H9 (cell line): ENCODE measurements at regions not wholly inside any gene's neighbourhood (a gene's known extent, or its start where the extent isn't known, plus 50 kb on each side); places are given as distances from the start of the nearest gene placed in this dataset.

Source experiments
- DNase-seq: peaks from one replicate; pipeline ENCODE4 v3.0.0-alpha.2; 2017
- H2AFZ ChIP-seq: one replicate; pipeline ENCODE4 v1.6.1; 2013; ENCODE audit warnings: mild to moderate bottlenecking, low read length, control low read depth, moderate library complexity
- H2AK5ac ChIP-seq: 2 replicates; pipeline ENCODE4 v1.6.1; 2013; ENCODE audit warnings: low read length, control low read depth, mixed read lengths; ENCODE audit not compliant: insufficient read length
- H2BK120ac ChIP-seq: one replicate; pipeline ENCODE4 v1.6.1; 2013; ENCODE audit warnings: low read depth, mild to moderate bottlenecking, low read length, control low read depth, inconsistent platforms; ENCODE audit not compliant: poor library complexity, severe bottlenecking
- H2BK12ac ChIP-seq: 2 replicates; pipeline ENCODE4 v1.6.1; 2013; ENCODE audit warnings: low read length, control low read depth, mixed read lengths, low read depth; ENCODE audit not compliant: insufficient read length
- H2BK15ac ChIP-seq: 2 replicates; pipeline ENCODE4 v1.6.1; 2013; ENCODE audit warnings: low read depth, low read length, control low read depth
- H2BK20ac ChIP-seq: one replicate; pipeline ENCODE4 v1.6.1; 2013; ENCODE audit warnings: low read depth, mild to moderate bottlenecking, low read length, control low read depth, inconsistent platforms; ENCODE audit not compliant: poor library complexity, severe bottlenecking
- H2BK5ac ChIP-seq: 2 replicates; pipeline ENCODE4 v1.6.1; 2013; ENCODE audit warnings: low read length, control low read depth, mixed read lengths; ENCODE audit not compliant: insufficient read length
- H3K14ac ChIP-seq: 2 replicates; pipeline ENCODE4 v1.6.1; 2013; ENCODE audit warnings: low read length, control low read depth; ENCODE audit not compliant: insufficient read depth
- H3K18ac ChIP-seq: 2 replicates; pipeline ENCODE4 v1.6.1; 2013; ENCODE audit warnings: low read depth, mild to moderate bottlenecking, mixed read lengths, low read length, control low read depth; ENCODE audit not compliant: insufficient read length
- H3K23ac ChIP-seq: 2 replicates; pipeline ENCODE4 v1.6.1; 2013; ENCODE audit warnings: low read length, control low read depth, mixed read lengths, low read depth; ENCODE audit not compliant: insufficient read length
- H3K23me2 ChIP-seq: 2 replicates; pipeline ENCODE4 v1.6.1; 2013; ENCODE audit warnings: low read depth, mild to moderate bottlenecking, mixed read lengths, low read length, control low read depth; ENCODE audit not compliant: insufficient read length, poor library complexity, severe bottlenecking
- H3K27ac ChIP-seq: 2 replicates; pipeline ENCODE4 v1.5.1; 2013; ENCODE audit warnings: low read length, control low read depth, mixed read lengths, low read depth; ENCODE audit not compliant: insufficient read length
- H3K27me3 ChIP-seq: 2 replicates; pipeline ENCODE4 v1.6.1; 2013; ENCODE audit warnings: low read length, control low read depth, inconsistent platforms; ENCODE audit not compliant: insufficient read depth
- H3K4ac ChIP-seq: 2 replicates; pipeline ENCODE4 v1.6.1; 2013; ENCODE audit warnings: low read depth, mild to moderate bottlenecking, control low read depth, inconsistent platforms, low read length, moderate library complexity
- H3K4me1 ChIP-seq: 2 replicates; pipeline ENCODE4 v1.6.1; 2013; ENCODE audit warnings: low read length, control low read depth, inconsistent platforms; ENCODE audit not compliant: insufficient read depth
- H3K4me2 ChIP-seq: 2 replicates; pipeline ENCODE4 v1.6.1; 2013; ENCODE audit warnings: low read length, control low read depth, mixed read lengths; ENCODE audit not compliant: insufficient read length, insufficient read depth
- H3K56ac ChIP-seq: 2 replicates; pipeline ENCODE4 v1.6.1; 2013; ENCODE audit warnings: low read depth, mild to moderate bottlenecking, mixed read lengths, low read length, control low read depth; ENCODE audit not compliant: insufficient read length
- H3K79me1 ChIP-seq: 2 replicates; pipeline ENCODE4 v1.6.1; 2013; ENCODE audit warnings: low read depth, mild to moderate bottlenecking, moderate library complexity, low read length, control low read depth, inconsistent platforms; ENCODE audit not compliant: insufficient read depth, poor library complexity, severe bottlenecking
- H3K79me2 ChIP-seq: 2 replicates; pipeline ENCODE4 v1.6.1; 2013; ENCODE audit warnings: low read length, control low read depth, inconsistent platforms; ENCODE audit not compliant: insufficient read depth
- H3K9ac ChIP-seq: 2 replicates; pipeline ENCODE4 v1.6.1; 2013; ENCODE audit warnings: low read length, control low read depth, mixed read lengths; ENCODE audit not compliant: insufficient read length; ENCODE audit errors: extremely low read depth
- H3K9me3 ChIP-seq: one replicate; pipeline ENCODE4 v1.6.1; 2013; ENCODE audit warnings: low read depth, low read length, inconsistent platforms; ENCODE audit not compliant: control insufficient read depth
- H3T11ph ChIP-seq: one replicate; pipeline ENCODE4 v1.6.1; 2013; ENCODE audit warnings: mild to moderate bottlenecking, low read length, control low read depth, inconsistent platforms
- H4K20me1 ChIP-seq: one replicate; pipeline ENCODE4 v1.6.1; 2013; ENCODE audit not compliant: control insufficient read depth, insufficient read length, insufficient read depth
- H4K5ac ChIP-seq: 2 replicates; pipeline ENCODE4 v1.6.1; 2013; ENCODE audit warnings: low read depth, mild to moderate bottlenecking, mixed read lengths, low read length, control low read depth; ENCODE audit not compliant: insufficient read length
- H4K8ac ChIP-seq: replicated peaks from 2 replicates; pipeline ENCODE4 v1.6.1; 2013; ENCODE audit warnings: low read length, control low read depth, mixed read lengths, low read depth; ENCODE audit not compliant: insufficient read length
- H4K91ac ChIP-seq: 2 replicates; pipeline ENCODE4 v1.6.1; 2013; ENCODE audit warnings: low read depth, mild to moderate bottlenecking, moderate library complexity, mixed read lengths, low read length, control low read depth; ENCODE audit not compliant: insufficient read length
- H3K27ac Mint-ChIP-seq, 3 experiments: 2 replicates in 2 of 3; 3 replicates in 1 of 3; pipeline ENCODE4 v1.8.0; 2020 to 2021; ENCODE audit warnings: mixed read lengths in 3 of 3, mild to moderate bottlenecking in 1 of 3, moderate library complexity in 1 of 3
- H3K27me3 Mint-ChIP-seq: 2 replicates; pipeline ENCODE4 v1.8.0; 2021; ENCODE audit warnings: low read depth, mild to moderate bottlenecking, moderate library complexity, mixed read lengths
- H3K36me3 Mint-ChIP-seq, 3 experiments: 2 replicates in 2 of 3; 3 replicates in 1 of 3; pipeline ENCODE4 v1.8.0; 2020 to 2021; ENCODE audit warnings: low read depth in 3 of 3, mixed read lengths in 3 of 3; ENCODE audit not compliant: insufficient read depth in 1 of 3
- H3K4me1 Mint-ChIP-seq, 2 experiments: 2 replicates each; pipeline ENCODE4 v1.8.0; 2020; ENCODE audit warnings: mixed read lengths in 2 of 2
- H3K4me3 Mint-ChIP-seq, 2 experiments: 2 replicates in 1 of 2; 3 replicates in 1 of 2; pipeline ENCODE4 v1.8.0; 2020 to 2021; ENCODE audit warnings: mild to moderate bottlenecking in 2 of 2, mixed read lengths in 2 of 2, moderate library complexity in 1 of 2
- H3K9me3 Mint-ChIP-seq, 2 experiments: 2 replicates in 1 of 2; 3 replicates in 1 of 2; pipeline ENCODE4 v1.8.0; 2020; ENCODE audit warnings: mild to moderate bottlenecking in 2 of 2, mixed read lengths in 2 of 2, moderate library complexity in 1 of 2
- WGBS: extraction: QIAGEN DNeasy Blood & Tissue Kit; methylation state at CpG from one replicate; pipeline ENCODE4 v1.1.7; 2013; ENCODE audit warnings: missing lambda C conversion rate, low lambda C conversion rate, mixed read lengths; ENCODE audit not compliant: insufficient read length; ENCODE audit errors: extremely low coverage; 5-methylcytosine and 5-hydroxymethylcytosine counted together
- TF ChIP-seq, protein P1 (sequence below): fragments of 200-600 bp; sonication (generic); conservative IDR thresholded peaks from 3 replicates; pipeline ENCODE4 v1.8.0; 2021; ENCODE audit warnings: antibody characterized with exemption, mild to moderate bottlenecking

DNA sequence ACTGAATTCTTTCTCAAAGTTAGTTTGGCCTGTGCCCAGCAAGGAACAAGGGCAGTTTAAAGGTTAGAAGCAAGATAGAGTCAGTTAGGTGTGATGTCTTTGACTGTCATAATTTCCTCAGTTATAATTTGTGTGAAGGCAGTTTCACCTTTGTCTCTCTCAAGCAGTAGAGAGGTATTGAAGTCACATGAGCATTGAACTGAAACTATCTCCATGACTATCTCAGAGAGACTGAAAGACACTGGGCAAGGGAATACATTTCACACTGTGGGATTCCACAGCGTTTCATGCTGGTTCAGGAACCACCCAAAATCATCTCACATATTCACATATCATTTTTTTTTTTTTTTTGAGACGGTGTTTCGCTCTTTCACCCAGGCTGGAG, 366.1 kb downstream of the PREX1 start:
- Histone ChIP-seq H2AFZ (no peak overlapping the region), H2BK20ac (no peak overlapping the region), H3K4me2 (no peak overlapping the region), H4K91ac (no peak overlapping the region), H3K56ac (no peak overlapping the region), H2BK120ac (no peak overlapping the region), H2BK15ac (no peak overlapping the region), H3K79me2 (no peaks in the 10 kb centered on the region), H3K9me3 (no peaks in the 10 kb centered on the region), H3K14ac (no peak overlapping the region), H3K27ac (no peak overlapping the region), H2BK12ac (no peak overlapping the region), H3K9ac (no peak overlapping the region), H3K27me3 (no peaks in the 10 kb centered on the region), H3K79me1 (no peaks in the 10 kb centered on the region), H3K18ac (no peak overlapping the region), H3K4me1 (peaks cover 2% of the 10 kb centered on the region; the same call in 1 of the 2 replicates), H2BK5ac (no peak overlapping the region), H2AK5ac (no peak overlapping the region), H3K4ac (no peak overlapping the region), H3K23me2 (no peaks in the 10 kb centered on the region), H4K8ac (no peak overlapping the region), H3K23ac (no peak overlapping the region), H4K5ac (no peak overlapping the region), H3T11ph (no peak overlapping the region), H4K20me1 (no peaks in the 10 kb centered on the region)
- Mint-ChIP-seq H3K36me3 (no peaks in the 10 kb centered on the region), H3K27ac (0 out of 7 replicates have a peak overlapping the region, but pooled peaks of 1 of the 3 experiments have one; percentile 71), H3K9me3 (peaks cover 0 to 2% of the 10 kb centered on the region in 2 experiments; a peak in 1 of 5 replicates), H3K4me3 (no peak overlapping the region), H3K4me1 (peaks cover 28 to 35% of the 10 kb centered on the region in 2 experiments), H3K27me3 (peaks cover 5% of the 10 kb centered on the region)
- WGBS, result no CpG with 5 or more reads among the region's 3 CpGs
- TF ChIP-seq, protein P1, sequence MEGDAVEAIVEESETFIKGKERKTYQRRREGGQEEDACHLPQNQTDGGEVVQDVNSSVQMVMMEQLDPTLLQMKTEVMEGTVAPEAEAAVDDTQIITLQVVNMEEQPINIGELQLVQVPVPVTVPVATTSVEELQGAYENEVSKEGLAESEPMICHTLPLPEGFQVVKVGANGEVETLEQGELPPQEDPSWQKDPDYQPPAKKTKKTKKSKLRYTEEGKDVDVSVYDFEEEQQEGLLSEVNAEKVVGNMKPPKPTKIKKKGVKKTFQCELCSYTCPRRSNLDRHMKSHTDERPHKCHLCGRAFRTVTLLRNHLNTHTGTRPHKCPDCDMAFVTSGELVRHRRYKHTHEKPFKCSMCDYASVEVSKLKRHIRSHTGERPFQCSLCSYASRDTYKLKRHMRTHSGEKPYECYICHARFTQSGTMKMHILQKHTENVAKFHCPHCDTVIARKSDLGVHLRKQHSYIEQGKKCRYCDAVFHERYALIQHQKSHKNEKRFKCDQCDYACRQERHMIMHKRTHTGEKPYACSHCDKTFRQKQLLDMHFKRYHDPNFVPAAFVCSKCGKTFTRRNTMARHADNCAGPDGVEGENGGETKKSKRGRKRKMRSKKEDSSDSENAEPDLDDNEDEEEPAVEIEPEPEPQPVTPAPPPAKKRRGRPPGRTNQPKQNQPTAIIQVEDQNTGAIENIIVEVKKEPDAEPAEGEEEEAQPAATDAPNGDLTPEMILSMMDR, result no peak
- no peak for DNase-seq
